GM23248 (cell line): ENCODE measurements at regions not wholly inside any gene's neighbourhood (a gene's known extent, or its start where the extent isn't known, plus 50 kb on each side); places are given as distances from the start of the nearest gene placed in this dataset.
A peak's percentile ranks its signal among the peaks of the same experiment; 100 is the strongest.

Experiments used
- DNase-seq: peaks from one replicate; pipeline ENCODE4 v3.0.0-alpha.2; 2015
- H2AFZ ChIP-seq: fragments of 200-600 bp; sonication (generic); 2 replicates; pipeline ENCODE4 v1.6.1; 2016; ENCODE audit warnings: antibody characterized with exemption
- H3F3A ChIP-seq: fragments of 200-600 bp; sonication (generic); 2 replicates; pipeline ENCODE4 v1.6.1; 2016; ENCODE audit warnings: mild to moderate bottlenecking, antibody characterized with exemption, mixed run types; ENCODE audit not compliant: insufficient read depth
- H3K27ac ChIP-seq: fragments of 200-600 bp; sonication (generic); 2 replicates; pipeline ENCODE4 v1.5.1; 2016; ENCODE audit warnings: mild to moderate bottlenecking
- H3K27me3 ChIP-seq: fragments of 200-600 bp; sonication (generic); replicated peaks from 2 replicates; pipeline ENCODE4 v1.6.1; 2016; ENCODE audit warnings: mild to moderate bottlenecking; ENCODE audit not compliant: insufficient read depth
- H3K36me3 ChIP-seq: fragments of 200-600 bp; sonication (generic); 2 replicates; pipeline ENCODE4 v1.6.1; 2016; ENCODE audit warnings: low read depth, mild to moderate bottlenecking
- H3K4me1 ChIP-seq: fragments of 200-600 bp; sonication (generic); 2 replicates; pipeline ENCODE4 v1.6.1; 2016; ENCODE audit warnings: mild to moderate bottlenecking; ENCODE audit not compliant: insufficient read depth
- H3K4me2 ChIP-seq: fragments of 200-600 bp; sonication (generic); one replicate; pipeline ENCODE4 v1.6.1; 2016; ENCODE audit warnings: mild to moderate bottlenecking; ENCODE audit not compliant: unreplicated experiment
- H3K4me3 ChIP-seq: fragments of 200-600 bp; sonication (generic); 2 replicates; pipeline ENCODE4 v1.5.1; 2016; ENCODE audit warnings: mild to moderate bottlenecking
- H3K79me2 ChIP-seq: fragments of 200-600 bp; sonication (generic); 2 replicates; pipeline ENCODE4 v1.6.1; 2016; ENCODE audit warnings: mild to moderate bottlenecking; ENCODE audit not compliant: insufficient read depth
- H3K9ac ChIP-seq: fragments of 200-600 bp; sonication (generic); 2 replicates; pipeline ENCODE4 v1.6.1; 2016; ENCODE audit warnings: mild to moderate bottlenecking
- H3K9me2 ChIP-seq: fragments of 200-600 bp; sonication (generic); 2 replicates; pipeline ENCODE4 v1.6.1; 2016; ENCODE audit warnings: mixed run types, mild to moderate bottlenecking, moderate library complexity; ENCODE audit not compliant: insufficient read depth
- H3K9me3 ChIP-seq: fragments of 200-600 bp; sonication (generic); one replicate; pipeline ENCODE4 v1.6.1; 2017; ENCODE audit warnings: low read depth
- H4K20me1 ChIP-seq: fragments of 200-600 bp; sonication (generic); 2 replicates; pipeline ENCODE4 v1.6.0; 2016; ENCODE audit not compliant: insufficient read depth
- EZH2 ChIP-seq: fragments of 200-600 bp; sonication (generic); IDR thresholded peaks from 2 replicates; pipeline ENCODE4 v1.6.1; 2018; ENCODE audit warnings: antibody characterized with exemption, mild to moderate bottlenecking; ENCODE audit not compliant: insufficient read depth, poor library complexity, severe bottlenecking
- EZH2phosphoT487 ChIP-seq: fragments of 200-600 bp; sonication (generic); IDR thresholded peaks from 2 replicates; pipeline ENCODE4 v1.6.1; 2018; ENCODE audit warnings: antibody characterized with exemption, moderate library complexity, mild to moderate bottlenecking, low read depth; ENCODE audit not compliant: insufficient read depth
- WGBS, 2 experiments: methylation state at CpG; one replicate each; pipeline ENCODE4 v1.1.6; 2015 to 2017; ENCODE audit warnings: low lambda C conversion rate in 2 of 2, low coverage in 1 of 2; ENCODE audit errors: missing lambda C conversion rate in 2 of 2; 5-methylcytosine and 5-hydroxymethylcytosine counted together
- in situ Hi-C: fragments of 300-500 bp; cut with MboI; formaldehyde crosslinking; loops from 2 replicates; pipeline ENCODE4 v1.15.0; 2020

DNA sequence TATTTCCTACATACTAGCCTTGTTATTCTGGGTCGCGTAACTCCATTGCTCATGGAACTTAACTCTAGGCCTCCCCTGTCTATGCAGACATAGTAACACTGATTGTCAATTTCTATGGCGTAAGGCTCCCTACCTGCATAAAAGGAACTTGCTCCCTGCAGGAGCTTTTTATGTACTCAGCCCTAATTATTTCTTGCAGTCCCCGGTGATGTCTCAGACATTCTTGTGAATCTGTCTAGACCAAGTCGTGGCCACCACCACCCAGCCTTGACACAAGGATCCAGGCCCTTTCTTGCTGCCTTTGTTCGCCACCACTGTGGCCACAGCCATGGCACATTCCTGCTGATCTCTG lies 189.5 kb upstream of the CTAGE1 start:
- Histone ChIP-seq H3K9me2 (no peaks in the 10 kb centered on the region), H3K36me3 (no peaks in the 10 kb centered on the region), H4K20me1 (no peaks in the 10 kb centered on the region), H3F3A (peaks cover 10% of the 10 kb centered on the region), H3K9ac (no peak overlapping the region), H3K79me2 (no peaks in the 10 kb centered on the region), H3K27ac (no peak overlapping the region), H3K9me3 (no peaks in the 10 kb centered on the region), H3K27me3 (peaks cover 4% of the 10 kb centered on the region; the same call in 1 of the 2 replicates), H3K4me3 (no peak overlapping the region), H3K4me1 (peaks cover 10% of the 10 kb centered on the region; the same call in 1 of the 2 replicates), H3K4me2 (no peak overlapping the region), H2AFZ (no peak overlapping the region)
- TF ChIP-seq EZH2phosphoT487 (no peak), EZH2 (no peak)
- DNase-seq = no peak
- in situ Hi-C loops = no loop called here
- WGBS, 2 experiments = 86 to 94% methylated on average over 6 of the region's 6 CpGs

DNA sequence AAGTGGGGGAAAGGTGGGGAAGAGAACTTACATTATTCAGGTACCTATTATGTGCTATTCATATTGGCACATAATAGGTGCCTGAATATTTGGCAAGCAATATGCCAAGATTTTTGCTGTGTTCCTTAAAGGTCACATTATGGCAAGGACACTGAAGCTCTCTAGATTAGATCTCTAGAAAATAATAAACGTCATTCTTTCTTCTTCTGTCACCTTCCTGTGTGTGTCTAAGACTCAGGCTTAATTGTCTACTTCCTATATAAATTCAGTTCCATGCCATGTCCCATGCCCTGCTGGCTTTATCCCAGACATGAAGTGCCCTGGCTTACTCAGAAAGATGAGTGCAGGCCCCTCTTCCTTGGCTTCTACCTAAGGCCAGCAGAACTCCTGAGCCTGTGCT lies 191.1 kb upstream of the CTAGE1 start:
- Histone ChIP-seq H3K36me3 (no peaks in the 10 kb centered on the region), H3F3A (no peaks in the 10 kb centered on the region), H3K27me3 (peaks cover 8% of the 10 kb centered on the region; the same call in 1 of the 2 replicates), H3K79me2 (no peaks in the 10 kb centered on the region), H4K20me1 (no peaks in the 10 kb centered on the region), H2AFZ (no peak overlapping the region), H3K27ac (no peak overlapping the region), H3K9me3 (no peaks in the 10 kb centered on the region), H3K9me2 (no peaks in the 10 kb centered on the region), H3K4me3 (no peak overlapping the region), H3K4me1 (peaks cover 10% of the 10 kb centered on the region), H3K9ac (no peak overlapping the region), H3K4me2 (no peak overlapping the region)
- WGBS, 2 experiments = 44 to 47% methylated on average over 1 of the region's 1 CpG
- DNase-seq = no peak
- in situ Hi-C loops = no loop called here
- TF ChIP-seq EZH2phosphoT487 (no peak), EZH2 (no peak)

GRCh38 chr18:22609642-22610041 lies 191.9 kb upstream of the CTAGE1 start:
- WGBS, 2 experiments = 24 to 26% methylated on average over 5 of the region's 5 CpGs

GRCh38 chr18:22613058-22613690 lies 195.5 kb upstream of the CTAGE1 start:
- Histone ChIP-seq H2AFZ (no peak overlapping the region), H3K4me3 (no peak overlapping the region)
- in situ Hi-C loops = no loop called here

More at GRCh38 chr18:22609642-22610041, 191.9 kb upstream of the CTAGE1 start:
- no peak overlapping the region for H3K27ac ChIP-seq
- peaks cover 13% of the 10 kb centered on the region for H3K4me1 ChIP-seq
- TF ChIP-seq EZH2phosphoT487 (no peak), EZH2 (no peak)
- H3K36me3 ChIP-seq = no peaks in the 10 kb centered on the region
- H2AFZ ChIP-seq = no peak overlapping the region
- H3K9me3 ChIP-seq = no peaks in the 10 kb centered on the region
- peaks cover 8% of the 10 kb centered on the region; the same call in 1 of the 2 replicates for H3K27me3 ChIP-seq
- no peak overlapping the region for H3K4me2 ChIP-seq
- H3K9me2 ChIP-seq = no peaks in the 10 kb centered on the region
- in situ Hi-C loops = no loop called here
- no peaks in the 10 kb centered on the region for H3F3A ChIP-seq
- no peaks in the 10 kb centered on the region for H3K79me2 ChIP-seq
- H3K4me3 ChIP-seq = no peak overlapping the region
- peak; percentile 23 for DNase-seq
- H4K20me1 ChIP-seq = no peaks in the 10 kb centered on the region
- no peak overlapping the region for H3K9ac ChIP-seq

More at GRCh38 chr18:22613058-22613690, 195.5 kb upstream of the CTAGE1 start:
- H3K27me3 ChIP-seq = peaks cover 8% of the 10 kb centered on the region; the same call in 1 of the 2 replicates
- no peaks in the 10 kb centered on the region for H3K9me2 ChIP-seq
- H3K27ac ChIP-seq = no peak overlapping the region
- H3K9ac ChIP-seq = no peak overlapping the region
- TF ChIP-seq EZH2phosphoT487 (no peak), EZH2 (no peak)
- no peaks in the 10 kb centered on the region for H4K20me1 ChIP-seq
- H3F3A ChIP-seq = no peaks in the 10 kb centered on the region
- H3K36me3 ChIP-seq = no peaks in the 10 kb centered on the region
- H3K9me3 ChIP-seq = no peaks in the 10 kb centered on the region
- WGBS, 2 experiments = 33 to 34% methylated on average over 17 to 18 of the region's 18 CpGs
- no peak for DNase-seq
- no peak overlapping the region for H3K4me2 ChIP-seq
- H3K79me2 ChIP-seq = no peaks in the 10 kb centered on the region
- peaks cover 13% of the 10 kb centered on the region for H3K4me1 ChIP-seq
